ENCODE measurements at regions not wholly inside any gene's neighbourhood (a gene's known extent, or its start where the extent isn't known, plus 50 kb on each side); places are given as distances from the start of the nearest gene placed in this dataset.

- intact Hi-C loops (cut with DNase I) = no loop called here
- no peak overlapping the region for H3K4me3 ChIP-seq
- 74 to 77% methylated on average over 5 of the region's 5 CpGs for WGBS, 2 donors
- TF ChIP-seq POLR2AphosphoS5 (IDR thresholded peaks at IDR 0.05) (no peak), CTCF (IDR thresholded peaks at IDR 0.05) (no peak)
- H3K27me3 ChIP-seq = no peaks in the 10 kb centered on the region
- no peaks in the 10 kb centered on the region for H3K4me1 ChIP-seq
- H3K36me3 ChIP-seq = no peaks in the 10 kb centered on the region
- H3K9me3 ChIP-seq = no peaks in the 10 kb centered on the region
- H3K27ac ChIP-seq = no peak overlapping the region
- DNase-seq = no peak
These were observed 455.4 kb upstream of the CNTN5 start for GRCh38 chr11:98565311-98565710.

- intact Hi-C loops (cut with DNase I) = no loop called here
- no peaks in the 10 kb centered on the region for H3K27me3 ChIP-seq
- H3K9me3 ChIP-seq = no peaks in the 10 kb centered on the region
- H3K4me3 ChIP-seq = no peak overlapping the region
- no peaks in the 10 kb centered on the region for H3K4me1 ChIP-seq
- no peaks in the 10 kb centered on the region for H3K36me3 ChIP-seq
- TF ChIP-seq POLR2A (IDR thresholded peaks at IDR 0.05) (no peak), CTCF (IDR thresholded peaks at IDR 0.05) (no peak), EP300 (IDR thresholded peaks at IDR 0.05) (no peak), POLR2AphosphoS5 (IDR thresholded peaks at IDR 0.05) (no peak)
- H3K27ac ChIP-seq = no peak overlapping the region
- WGBS, 2 donors = 96% methylated on average over 25 of the region's 25 CpGs
- DNase-seq = no peak
These were observed 453.8 kb upstream of the CNTN5 start for GRCh38 chr11:98566978-98567377.

GRCh38 chr11:98568013-98568412 lies 452.7 kb upstream of the CNTN5 start:
- DNase-seq = no peak
- Histone ChIP-seq H3K4me1 (no peaks in the 10 kb centered on the region), H3K27ac (no peak overlapping the region), H3K4me3 (no peak overlapping the region), H3K27me3 (no peaks in the 10 kb centered on the region), H3K9me3 (no peaks in the 10 kb centered on the region), H3K36me3 (no peaks in the 10 kb centered on the region)
- no peak for TF ChIP-seq POLR2A (IDR thresholded peaks at IDR 0.05)
- intact Hi-C loops (cut with DNase I) = no loop called here
- WGBS, 2 donors = 51 to 53% methylated on average over 2 of the region's 2 CpGs

- intact Hi-C loops (cut with DNase I) = no loop called here
- Histone ChIP-seq H3K4me1 (no peaks in the 10 kb centered on the region), H3K4me3 (no peak overlapping the region), H3K27me3 (no peaks in the 10 kb centered on the region), H3K36me3 (no peaks in the 10 kb centered on the region), H3K9me3 (no peaks in the 10 kb centered on the region), H3K27ac (no peak overlapping the region)
- no peak for DNase-seq
- no peak for TF ChIP-seq EP300 (IDR thresholded peaks at IDR 0.05)
- TF ChIP-seq POLR2A (IDR thresholded peaks at IDR 0.05) = no peak
- no peak for TF ChIP-seq POLR2AphosphoS5 (IDR thresholded peaks at IDR 0.05)
- no peak for TF ChIP-seq CTCF (IDR thresholded peaks at IDR 0.05)
- WGBS, 2 donors = 37 to 61% methylated on average over 1 of the region's 1 CpG
These were observed 447.8 kb upstream of the CNTN5 start for GRCh38 chr11:98572941-98573340.

- no peaks in the 10 kb centered on the region for H3K36me3 ChIP-seq
- no peak overlapping the region for H3K4me3 ChIP-seq
- no peaks in the 10 kb centered on the region for H3K27me3 ChIP-seq
- no peak for TF ChIP-seq POLR2A (IDR thresholded peaks at IDR 0.05)
- no peak for TF ChIP-seq POLR2AphosphoS5 (IDR thresholded peaks at IDR 0.05)
- no peak for TF ChIP-seq CTCF (IDR thresholded peaks at IDR 0.05)
- TF ChIP-seq EP300 (IDR thresholded peaks at IDR 0.05) = no peak
- intact Hi-C loops (cut with DNase I) = no loop called here
- H3K27ac ChIP-seq = no peak overlapping the region
- no peaks in the 10 kb centered on the region for H3K9me3 ChIP-seq
- DNase-seq = no peak
- no peaks in the 10 kb centered on the region for H3K4me1 ChIP-seq
These were observed 432.9 kb upstream of the CNTN5 start for GRCh38 chr11:98587884-98588283.

Data from sigmoid colon (tissue), 6 donors.